GM23338 (cell line): ENCODE measurements at regions not wholly inside any gene's neighbourhood (a gene's known extent, or its start where the extent isn't known, plus 50 kb on each side); places are given as distances from the start of the nearest gene placed in this dataset.

Source experiments
- ATAC-seq: fragments of 200-7000 bp; cut with Tn5 transposase; 3 replicates; pipeline ENCODE4 v1.9.1; 2020
- DNase-seq: peaks from one replicate; pipeline ENCODE4 v3.0.0-alpha.2; 2015; ENCODE audit warnings: low spot score
- H2AFZ ChIP-seq: fragments of 200-600 bp; sonication (generic); 2 replicates; pipeline ENCODE4 v1.8.0; 2016; ENCODE audit warnings: antibody characterized with exemption, mild to moderate bottlenecking, moderate library complexity
- H3F3A ChIP-seq: fragments of 200-600 bp; sonication (generic); replicated peaks from 2 replicates; pipeline ENCODE4 v1.8.0; 2017; ENCODE audit warnings: antibody characterized with exemption, mixed run types, low read depth
- H3K27ac ChIP-seq: fragments of 200-600 bp; sonication (generic); 2 replicates; pipeline ENCODE4 v1.6.1; 2016; ENCODE audit warnings: low read depth
- H3K27me3 ChIP-seq: fragments of 200-600 bp; sonication (generic); 2 replicates; pipeline ENCODE4 v1.8.0; 2016; ENCODE audit warnings: mild to moderate bottlenecking, mixed run types, moderate library complexity; ENCODE audit not compliant: insufficient read depth
- H3K36me3 ChIP-seq: fragments of 200-600 bp; sonication (generic); 2 replicates; pipeline ENCODE4 v1.8.0; 2016; ENCODE audit warnings: mild to moderate bottlenecking; ENCODE audit not compliant: insufficient read depth
- H3K4me1 ChIP-seq: fragments of 200-600 bp; sonication (generic); 2 replicates; pipeline ENCODE4 v1.8.0; 2016; ENCODE audit warnings: mild to moderate bottlenecking, moderate library complexity; ENCODE audit not compliant: insufficient read depth
- H3K4me2 ChIP-seq: fragments of 200-600 bp; sonication (generic); 2 replicates; pipeline ENCODE4 v1.7.1; 2017; ENCODE audit warnings: mixed run types
- H3K4me3 ChIP-seq: fragments of 200-600 bp; sonication (generic); 2 replicates; pipeline ENCODE4 v1.6.1; 2016; ENCODE audit warnings: mixed run types
- H3K79me2 ChIP-seq: fragments of 200-600 bp; sonication (generic); replicated peaks from 2 replicates; pipeline ENCODE4 v1.8.0; 2017; ENCODE audit warnings: mild to moderate bottlenecking; ENCODE audit not compliant: insufficient read depth
- H3K9me2 ChIP-seq: fragments of 200-600 bp; sonication (generic); 2 replicates; pipeline ENCODE4 v1.8.0; 2017; ENCODE audit not compliant: insufficient read depth
- H4K20me1 ChIP-seq: fragments of 200-600 bp; sonication (generic); replicated peaks from 2 replicates; pipeline ENCODE4 v1.8.0; 2017; ENCODE audit warnings: mild to moderate bottlenecking; ENCODE audit not compliant: insufficient read depth
- H3K27ac Mint-ChIP-seq: 2 replicates; pipeline ENCODE4 v1.8.0; 2020; ENCODE audit warnings: inconsistent platforms, mild to moderate bottlenecking, moderate library complexity, mixed read lengths
- H3K27me3 Mint-ChIP-seq: 3 replicates; pipeline ENCODE4 v1.8.0; 2022; ENCODE audit warnings: low read depth, mild to moderate bottlenecking, moderate library complexity, mixed read lengths, inconsistent platforms; ENCODE audit not compliant: insufficient read depth, poor library complexity
- H3K36me3 Mint-ChIP-seq: 3 replicates; pipeline ENCODE4 v1.8.0; 2021; ENCODE audit warnings: low read depth, mild to moderate bottlenecking, inconsistent platforms, moderate library complexity, mixed read lengths
- H3K4me1 Mint-ChIP-seq: 3 replicates; pipeline ENCODE4 v1.8.0; 2020; ENCODE audit warnings: mild to moderate bottlenecking, inconsistent platforms, mixed read lengths
- H3K4me3 Mint-ChIP-seq: 3 replicates; pipeline ENCODE4 v1.8.0; 2021; ENCODE audit warnings: moderate library complexity, mild to moderate bottlenecking, inconsistent platforms, mixed read lengths
- H3K9me3 Mint-ChIP-seq: 3 replicates; pipeline ENCODE4 v1.8.0; 2020; ENCODE audit warnings: moderate library complexity, mild to moderate bottlenecking, inconsistent platforms, mixed read lengths
- CREB1 ChIP-seq: fragments of 250-450 bp; sonication (Bioruptor Pico); IDR thresholded peaks from 2 replicates; pipeline ENCODE4 v1.5.0; 2020; ENCODE audit warnings: low read depth, mild to moderate bottlenecking, moderate library complexity
- EZH2 ChIP-seq: fragments of 200-600 bp; sonication (generic); IDR thresholded peaks from one replicate; pipeline ENCODE4 v1.8.0; 2017; ENCODE audit warnings: antibody characterized with exemption, mild to moderate bottlenecking, low read depth; ENCODE audit not compliant: unreplicated experiment
- EZH2phosphoT487 ChIP-seq: fragments of 200-600 bp; sonication (generic); IDR thresholded peaks from one replicate; pipeline ENCODE4 v1.8.1; 2018; ENCODE audit warnings: antibody characterized with exemption; ENCODE audit not compliant: unreplicated experiment
- JUNB ChIP-seq: IDR thresholded peaks from one replicate; pipeline ENCODE4 v1.6.1; 2016; ENCODE audit warnings: antibody characterized with exemption; ENCODE audit not compliant: unreplicated experiment
- NANOG ChIP-seq: IDR thresholded peaks from 2 replicates; pipeline ENCODE4 v1.6.1; 2016; ENCODE audit warnings: antibody characterized with exemption, borderline replicate concordance
- POLR2AphosphoS5 ChIP-seq: IDR thresholded peaks from 2 replicates; pipeline ENCODE4 v1.6.1; 2016; ENCODE audit warnings: antibody characterized with exemption, low read depth
- STAT1 ChIP-seq: IDR thresholded peaks from one replicate; pipeline ENCODE4 v1.6.1; 2016; ENCODE audit warnings: antibody characterized with exemption; ENCODE audit not compliant: unreplicated experiment
- ZNF114 ChIP-seq: fragments of 250-450 bp; sonication (Bioruptor Pico); IDR thresholded peaks from 2 replicates; pipeline ENCODE4 v1.5.0; 2020; ENCODE audit warnings: mild to moderate bottlenecking, moderate library complexity
- ZNF331 ChIP-seq: fragments of 250-450 bp; sonication (Bioruptor Pico); IDR thresholded peaks from 2 replicates; pipeline ENCODE4 v1.5.0; 2020; ENCODE audit warnings: low read depth, mild to moderate bottlenecking, moderate library complexity
- TF ChIP-seq, protein P1 (sequence below): IDR thresholded peaks from one replicate; pipeline ENCODE4 v1.6.1; 2018; ENCODE audit warnings: antibody characterized with exemption; ENCODE audit not compliant: unreplicated experiment
- TF ChIP-seq, protein P2 (sequence below): IDR thresholded peaks from 2 replicates; pipeline ENCODE4 v1.6.1; 2016; ENCODE audit warnings: antibody characterized with exemption
- TF ChIP-seq, protein P3 (sequence below): fragments of 250-450 bp; sonication (Bioruptor Pico); IDR thresholded peaks from 2 replicates; pipeline ENCODE4 v1.5.0; 2020; ENCODE audit warnings: mild to moderate bottlenecking, moderate library complexity
- TF ChIP-seq, protein P4 (sequence below), 2 experiments: fragments of 200-600 bp in 1 of 2; sonication (generic) in 1 of 2; conservative IDR thresholded peaks; 2 replicates each; pipeline versions ENCODE4 v1.5.1 to v1.6.1; 2016 to 2017; ENCODE audit warnings: antibody characterized with exemption in 2 of 2, low read depth in 2 of 2, mild to moderate bottlenecking in 2 of 2, moderate library complexity in 1 of 2

DNA sequence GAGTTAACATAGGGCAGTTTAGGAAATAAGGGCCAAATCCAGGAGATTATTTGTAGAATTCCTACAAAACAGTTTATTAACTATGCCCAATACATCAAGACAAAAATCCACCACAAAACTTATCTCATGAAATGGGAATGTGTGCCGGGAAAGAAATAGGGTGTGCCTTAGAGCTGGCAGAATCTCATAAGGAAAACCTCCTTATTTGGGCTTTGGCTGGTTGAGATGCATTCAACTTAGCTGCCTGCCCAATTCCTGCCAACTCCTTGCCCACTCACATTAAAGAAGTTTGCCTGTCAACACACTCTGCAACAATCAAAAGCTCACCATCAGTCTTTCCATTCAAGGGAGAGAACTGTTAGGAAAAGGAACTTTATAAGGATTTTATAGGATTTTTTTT, 500.6 kb downstream of the SATB2 start:
- no peak for ATAC-seq
- H4K20me1 ChIP-seq: no peaks in the 10 kb centered on the region
- Mint-ChIP-seq H3K4me1 (peaks cover 6% of the 10 kb centered on the region; the same call in 2 of the 3 replicates), H3K9me3 (no peaks in the 10 kb centered on the region; the same call in 2 of the 3 replicates), H3K27me3 (peaks cover 2% of the 10 kb centered on the region), H3K4me3 (no peak overlapping the region), H3K27ac (no peak overlapping the region), H3K36me3 (no peaks in the 10 kb centered on the region)
- H3K27me3 ChIP-seq: no peaks in the 10 kb centered on the region
- no peaks in the 10 kb centered on the region for H3K36me3 ChIP-seq
- H3K4me2 ChIP-seq: no peak overlapping the region
- H3K4me1 ChIP-seq: no peaks in the 10 kb centered on the region; the same call in 1 of the 2 replicates
- H3F3A ChIP-seq: no peaks in the 10 kb centered on the region
- no peak for TF ChIP-seq STAT1
- no peak for TF ChIP-seq POLR2AphosphoS5
- no peak; the same call in 1 of the 2 replicates for TF ChIP-seq NANOG
- TF ChIP-seq EZH2: no peak
- TF ChIP-seq ZNF331 (CRISPR knock-in tag): no peak
- no peak for TF ChIP-seq JUNB
- TF ChIP-seq, protein P1, sequence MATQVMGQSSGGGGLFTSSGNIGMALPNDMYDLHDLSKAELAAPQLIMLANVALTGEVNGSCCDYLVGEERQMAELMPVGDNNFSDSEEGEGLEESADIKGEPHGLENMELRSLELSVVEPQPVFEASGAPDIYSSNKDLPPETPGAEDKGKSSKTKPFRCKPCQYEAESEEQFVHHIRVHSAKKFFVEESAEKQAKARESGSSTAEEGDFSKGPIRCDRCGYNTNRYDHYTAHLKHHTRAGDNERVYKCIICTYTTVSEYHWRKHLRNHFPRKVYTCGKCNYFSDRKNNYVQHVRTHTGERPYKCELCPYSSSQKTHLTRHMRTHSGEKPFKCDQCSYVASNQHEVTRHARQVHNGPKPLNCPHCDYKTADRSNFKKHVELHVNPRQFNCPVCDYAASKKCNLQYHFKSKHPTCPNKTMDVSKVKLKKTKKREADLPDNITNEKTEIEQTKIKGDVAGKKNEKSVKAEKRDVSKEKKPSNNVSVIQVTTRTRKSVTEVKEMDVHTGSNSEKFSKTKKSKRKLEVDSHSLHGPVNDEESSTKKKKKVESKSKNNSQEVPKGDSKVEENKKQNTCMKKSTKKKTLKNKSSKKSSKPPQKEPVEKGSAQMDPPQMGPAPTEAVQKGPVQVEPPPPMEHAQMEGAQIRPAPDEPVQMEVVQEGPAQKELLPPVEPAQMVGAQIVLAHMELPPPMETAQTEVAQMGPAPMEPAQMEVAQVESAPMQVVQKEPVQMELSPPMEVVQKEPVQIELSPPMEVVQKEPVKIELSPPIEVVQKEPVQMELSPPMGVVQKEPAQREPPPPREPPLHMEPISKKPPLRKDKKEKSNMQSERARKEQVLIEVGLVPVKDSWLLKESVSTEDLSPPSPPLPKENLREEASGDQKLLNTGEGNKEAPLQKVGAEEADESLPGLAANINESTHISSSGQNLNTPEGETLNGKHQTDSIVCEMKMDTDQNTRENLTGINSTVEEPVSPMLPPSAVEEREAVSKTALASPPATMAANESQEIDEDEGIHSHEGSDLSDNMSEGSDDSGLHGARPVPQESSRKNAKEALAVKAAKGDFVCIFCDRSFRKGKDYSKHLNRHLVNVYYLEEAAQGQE: no peak
- TF ChIP-seq, protein P2, sequence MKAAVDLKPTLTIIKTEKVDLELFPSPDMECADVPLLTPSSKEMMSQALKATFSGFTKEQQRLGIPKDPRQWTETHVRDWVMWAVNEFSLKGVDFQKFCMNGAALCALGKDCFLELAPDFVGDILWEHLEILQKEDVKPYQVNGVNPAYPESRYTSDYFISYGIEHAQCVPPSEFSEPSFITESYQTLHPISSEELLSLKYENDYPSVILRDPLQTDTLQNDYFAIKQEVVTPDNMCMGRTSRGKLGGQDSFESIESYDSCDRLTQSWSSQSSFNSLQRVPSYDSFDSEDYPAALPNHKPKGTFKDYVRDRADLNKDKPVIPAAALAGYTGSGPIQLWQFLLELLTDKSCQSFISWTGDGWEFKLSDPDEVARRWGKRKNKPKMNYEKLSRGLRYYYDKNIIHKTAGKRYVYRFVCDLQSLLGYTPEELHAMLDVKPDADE: no peak
- no peak for TF ChIP-seq EZH2phosphoT487
- TF ChIP-seq ZNF114 (CRISPR knock-in tag): no peak
- TF ChIP-seq CREB1 (CRISPR knock-in tag): no peak
- TF ChIP-seq, protein P3, sequence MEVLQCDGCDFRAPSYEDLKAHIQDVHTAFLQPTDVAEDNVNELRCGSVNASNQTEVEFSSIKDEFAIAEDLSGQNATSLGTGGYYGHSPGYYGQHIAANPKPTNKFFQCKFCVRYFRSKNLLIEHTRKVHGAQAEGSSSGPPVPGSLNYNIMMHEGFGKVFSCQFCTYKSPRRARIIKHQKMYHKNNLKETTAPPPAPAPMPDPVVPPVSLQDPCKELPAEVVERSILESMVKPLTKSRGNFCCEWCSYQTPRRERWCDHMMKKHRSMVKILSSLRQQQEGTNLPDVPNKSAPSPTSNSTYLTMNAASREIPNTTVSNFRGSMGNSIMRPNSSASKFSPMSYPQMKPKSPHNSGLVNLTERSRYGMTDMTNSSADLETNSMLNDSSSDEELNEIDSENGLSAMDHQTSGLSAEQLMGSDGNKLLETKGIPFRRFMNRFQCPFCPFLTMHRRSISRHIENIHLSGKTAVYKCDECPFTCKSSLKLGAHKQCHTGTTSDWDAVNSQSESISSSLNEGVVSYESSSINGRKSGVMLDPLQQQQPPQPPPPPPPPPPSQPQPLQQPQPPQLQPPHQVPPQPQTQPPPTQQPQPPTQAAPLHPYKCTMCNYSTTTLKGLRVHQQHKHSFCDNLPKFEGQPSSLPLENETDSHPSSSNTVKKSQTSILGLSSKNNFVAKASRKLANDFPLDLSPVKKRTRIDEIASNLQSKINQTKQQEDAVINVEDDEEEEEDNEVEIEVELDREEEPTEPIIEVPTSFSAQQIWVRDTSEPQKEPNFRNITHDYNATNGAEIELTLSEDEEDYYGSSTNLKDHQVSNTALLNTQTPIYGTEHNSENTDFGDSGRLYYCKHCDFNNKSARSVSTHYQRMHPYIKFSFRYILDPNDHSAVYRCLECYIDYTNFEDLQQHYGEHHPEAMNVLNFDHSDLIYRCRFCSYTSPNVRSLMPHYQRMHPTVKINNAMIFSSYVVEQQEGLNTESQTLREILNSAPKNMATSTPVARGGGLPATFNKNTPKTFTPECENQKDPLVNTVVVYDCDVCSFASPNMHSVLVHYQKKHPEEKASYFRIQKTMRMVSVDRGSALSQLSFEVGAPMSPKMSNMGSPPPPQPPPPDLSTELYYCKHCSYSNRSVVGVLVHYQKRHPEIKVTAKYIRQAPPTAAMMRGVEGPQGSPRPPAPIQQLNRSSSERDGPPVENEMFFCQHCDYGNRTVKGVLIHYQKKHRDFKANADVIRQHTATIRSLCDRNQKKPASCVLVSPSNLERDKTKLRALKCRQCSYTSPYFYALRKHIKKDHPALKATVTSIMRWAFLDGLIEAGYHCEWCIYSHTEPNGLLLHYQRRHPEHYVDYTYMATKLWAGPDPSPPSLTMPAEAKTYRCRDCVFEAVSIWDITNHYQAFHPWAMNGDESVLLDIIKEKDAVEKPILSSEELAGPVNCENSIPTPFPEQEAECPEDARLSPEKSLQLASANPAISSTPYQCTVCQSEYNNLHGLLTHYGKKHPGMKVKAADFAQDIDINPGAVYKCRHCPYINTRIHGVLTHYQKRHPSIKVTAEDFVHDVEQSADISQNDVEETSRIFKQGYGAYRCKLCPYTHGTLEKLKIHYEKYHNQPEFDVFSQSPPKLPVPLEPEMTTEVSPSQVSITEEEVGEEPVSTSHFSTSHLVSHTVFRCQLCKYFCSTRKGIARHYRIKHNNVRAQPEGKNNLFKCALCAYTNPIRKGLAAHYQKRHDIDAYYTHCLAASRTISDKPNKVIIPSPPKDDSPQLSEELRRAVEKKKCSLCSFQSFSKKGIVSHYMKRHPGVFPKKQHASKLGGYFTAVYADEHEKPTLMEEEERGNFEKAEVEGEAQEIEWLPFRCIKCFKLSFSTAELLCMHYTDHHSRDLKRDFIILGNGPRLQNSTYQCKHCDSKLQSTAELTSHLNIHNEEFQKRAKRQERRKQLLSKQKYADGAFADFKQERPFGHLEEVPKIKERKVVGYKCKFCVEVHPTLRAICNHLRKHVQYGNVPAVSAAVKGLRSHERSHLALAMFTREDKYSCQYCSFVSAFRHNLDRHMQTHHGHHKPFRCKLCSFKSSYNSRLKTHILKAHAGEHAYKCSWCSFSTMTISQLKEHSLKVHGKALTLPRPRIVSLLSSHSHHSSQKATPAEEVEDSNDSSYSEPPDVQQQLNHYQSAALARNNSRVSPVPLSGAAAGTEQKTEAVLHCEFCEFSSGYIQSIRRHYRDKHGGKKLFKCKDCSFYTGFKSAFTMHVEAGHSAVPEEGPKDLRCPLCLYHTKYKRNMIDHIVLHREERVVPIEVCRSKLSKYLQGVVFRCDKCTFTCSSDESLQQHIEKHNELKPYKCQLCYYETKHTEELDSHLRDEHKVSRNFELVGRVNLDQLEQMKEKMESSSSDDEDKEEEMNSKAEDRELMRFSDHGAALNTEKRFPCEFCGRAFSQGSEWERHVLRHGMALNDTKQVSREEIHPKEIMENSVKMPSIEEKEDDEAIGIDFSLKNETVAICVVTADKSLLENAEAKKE (CRISPR knock-in tag): no peak
- TF ChIP-seq, protein P4, sequence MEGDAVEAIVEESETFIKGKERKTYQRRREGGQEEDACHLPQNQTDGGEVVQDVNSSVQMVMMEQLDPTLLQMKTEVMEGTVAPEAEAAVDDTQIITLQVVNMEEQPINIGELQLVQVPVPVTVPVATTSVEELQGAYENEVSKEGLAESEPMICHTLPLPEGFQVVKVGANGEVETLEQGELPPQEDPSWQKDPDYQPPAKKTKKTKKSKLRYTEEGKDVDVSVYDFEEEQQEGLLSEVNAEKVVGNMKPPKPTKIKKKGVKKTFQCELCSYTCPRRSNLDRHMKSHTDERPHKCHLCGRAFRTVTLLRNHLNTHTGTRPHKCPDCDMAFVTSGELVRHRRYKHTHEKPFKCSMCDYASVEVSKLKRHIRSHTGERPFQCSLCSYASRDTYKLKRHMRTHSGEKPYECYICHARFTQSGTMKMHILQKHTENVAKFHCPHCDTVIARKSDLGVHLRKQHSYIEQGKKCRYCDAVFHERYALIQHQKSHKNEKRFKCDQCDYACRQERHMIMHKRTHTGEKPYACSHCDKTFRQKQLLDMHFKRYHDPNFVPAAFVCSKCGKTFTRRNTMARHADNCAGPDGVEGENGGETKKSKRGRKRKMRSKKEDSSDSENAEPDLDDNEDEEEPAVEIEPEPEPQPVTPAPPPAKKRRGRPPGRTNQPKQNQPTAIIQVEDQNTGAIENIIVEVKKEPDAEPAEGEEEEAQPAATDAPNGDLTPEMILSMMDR (conservative IDR thresholded peaks at IDR 0.05; ENCODE audit: low read depth in 2 of 2): no peak
- H3K9me2 ChIP-seq: no peaks in the 10 kb centered on the region
- no peak overlapping the region for H2AFZ ChIP-seq
- H3K79me2 ChIP-seq: no peaks in the 10 kb centered on the region
- H3K4me3 ChIP-seq: no peak overlapping the region
- DNase-seq: no peak
- H3K27ac ChIP-seq: no peak overlapping the region
